Ishikawa (cell line): ENCODE measurements at regions not wholly inside any gene's neighbourhood (a gene's known extent, or its start where the extent isn't known, plus 50 kb on each side); places are given as distances from the start of the nearest gene placed in this dataset.

Source experiments
- CREB1 ChIP-seq: IDR thresholded peaks from 2 replicates; pipeline ENCODE4 v1.6.1; 2012; ENCODE audit warnings: low read depth
- EGR1 ChIP-seq: IDR thresholded peaks from 2 replicates; pipeline ENCODE4 v1.6.1; 2012
- EP300 ChIP-seq: IDR thresholded peaks from 2 replicates; pipeline ENCODE4 v1.6.1; 2012; ENCODE audit warnings: borderline replicate concordance
- FOXM1 ChIP-seq: IDR thresholded peaks from 2 replicates; pipeline ENCODE4 v1.6.1; 2012; ENCODE audit warnings: low read depth, borderline replicate concordance
- YY1 ChIP-seq: IDR thresholded peaks from 2 replicates; pipeline ENCODE4 v1.6.1; 2012; ENCODE audit warnings: low read depth

GRCh38 chr16:73846007-73846330, 450.6 kb upstream of the PSMD7 start:
- TF ChIP-seq FOXM1 (no peak), EP300 (no peak), CREB1 (no peak), EGR1 (no peak), YY1 (no peak)
